Fibroblast of pulmonary artery (primary cell): ENCODE measurements at regions not wholly inside any gene's neighbourhood (a gene's known extent, or its start where the extent isn't known, plus 50 kb on each side); places are given as distances from the start of the nearest gene placed in this dataset.

ENCODE experiments used
- DNase-seq: peaks from one replicate; pipeline ENCODE4 v3.0.0-alpha.2; 2010; ENCODE audit warnings: low read depth
- H3K4me3 ChIP-seq: replicated peaks from 2 replicates; pipeline ENCODE4 v1.5.1; 2011; ENCODE audit warnings: low read depth, mild to moderate bottlenecking, control low read depth, low read length, moderate library complexity
- TF ChIP-seq, protein P1 (sequence below): IDR thresholded peaks from 2 replicates; pipeline ENCODE4 v1.5.1; 2011; ENCODE audit warnings: mild to moderate bottlenecking, control low read depth, low read length, inconsistent platforms; ENCODE audit errors: missing control alignments

DNA sequence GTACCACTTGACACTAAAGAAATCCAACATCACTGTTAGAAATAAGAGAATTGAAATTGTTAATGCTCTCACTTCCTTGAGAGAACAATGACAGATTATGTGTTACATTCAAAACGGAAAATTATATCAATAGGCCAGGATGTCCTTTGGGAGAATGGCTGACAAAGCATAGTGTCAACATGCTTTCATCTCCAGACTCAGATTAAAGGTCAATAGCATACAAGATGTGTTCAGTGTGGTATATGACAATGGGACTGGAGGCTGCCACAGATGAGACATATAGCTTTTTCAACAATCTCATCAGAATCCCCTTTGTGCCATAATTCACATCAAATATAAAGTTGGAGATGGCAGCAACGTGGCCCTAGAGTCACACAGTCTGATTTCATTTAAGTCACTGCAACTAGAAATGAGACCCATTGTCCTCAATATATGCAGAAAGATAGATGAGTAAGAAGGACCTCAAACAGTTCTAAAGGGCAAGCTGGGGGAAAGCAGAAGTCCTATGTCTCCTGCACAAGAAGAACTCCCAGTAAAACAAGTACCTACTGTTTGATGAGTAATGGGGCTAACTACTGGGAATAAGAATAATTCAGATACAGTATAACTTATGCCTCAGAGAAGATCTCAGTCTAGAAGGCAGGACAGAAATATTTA lies 327.9 kb downstream of the TTLL7 start:
- no peak for DNase-seq
- TF ChIP-seq, protein P1, sequence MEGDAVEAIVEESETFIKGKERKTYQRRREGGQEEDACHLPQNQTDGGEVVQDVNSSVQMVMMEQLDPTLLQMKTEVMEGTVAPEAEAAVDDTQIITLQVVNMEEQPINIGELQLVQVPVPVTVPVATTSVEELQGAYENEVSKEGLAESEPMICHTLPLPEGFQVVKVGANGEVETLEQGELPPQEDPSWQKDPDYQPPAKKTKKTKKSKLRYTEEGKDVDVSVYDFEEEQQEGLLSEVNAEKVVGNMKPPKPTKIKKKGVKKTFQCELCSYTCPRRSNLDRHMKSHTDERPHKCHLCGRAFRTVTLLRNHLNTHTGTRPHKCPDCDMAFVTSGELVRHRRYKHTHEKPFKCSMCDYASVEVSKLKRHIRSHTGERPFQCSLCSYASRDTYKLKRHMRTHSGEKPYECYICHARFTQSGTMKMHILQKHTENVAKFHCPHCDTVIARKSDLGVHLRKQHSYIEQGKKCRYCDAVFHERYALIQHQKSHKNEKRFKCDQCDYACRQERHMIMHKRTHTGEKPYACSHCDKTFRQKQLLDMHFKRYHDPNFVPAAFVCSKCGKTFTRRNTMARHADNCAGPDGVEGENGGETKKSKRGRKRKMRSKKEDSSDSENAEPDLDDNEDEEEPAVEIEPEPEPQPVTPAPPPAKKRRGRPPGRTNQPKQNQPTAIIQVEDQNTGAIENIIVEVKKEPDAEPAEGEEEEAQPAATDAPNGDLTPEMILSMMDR, result no peak
- H3K4me3 ChIP-seq, result no peak overlapping the region

DNA sequence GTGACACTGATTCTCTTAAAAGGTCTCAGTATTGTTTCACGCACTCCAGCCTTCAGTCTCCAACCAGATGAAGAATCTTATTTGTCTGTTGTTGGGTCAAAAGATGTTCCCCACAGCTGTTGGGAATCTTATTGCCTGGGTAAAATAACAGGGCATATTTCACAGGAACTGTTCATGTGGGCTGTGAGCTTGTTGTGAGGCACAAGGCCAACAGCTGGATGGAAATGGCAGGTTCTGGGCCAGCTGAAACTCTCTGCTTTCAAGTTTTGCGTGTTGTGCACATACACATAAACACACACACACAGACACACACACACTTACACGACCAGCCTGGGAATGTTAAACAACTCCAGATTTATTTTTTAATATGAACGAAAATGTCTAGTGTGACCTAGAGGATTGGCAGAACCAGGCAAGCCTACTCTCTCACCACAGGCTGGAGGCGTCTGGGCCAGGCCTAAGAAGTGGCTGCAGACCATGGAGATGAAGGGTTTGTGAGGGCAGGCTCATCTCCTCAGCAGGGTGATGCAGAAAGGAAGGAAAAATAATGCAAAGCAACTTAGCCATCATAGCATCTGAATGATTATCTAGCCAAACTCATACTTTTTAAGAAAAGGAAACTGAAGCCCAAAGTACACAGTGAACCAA lies 357.0 kb downstream of the TTLL7 start:
- no peak overlapping the region for H3K4me3 ChIP-seq
- TF ChIP-seq, protein P1, result no peak
- DNase-seq, result peak; percentile 6

DNA sequence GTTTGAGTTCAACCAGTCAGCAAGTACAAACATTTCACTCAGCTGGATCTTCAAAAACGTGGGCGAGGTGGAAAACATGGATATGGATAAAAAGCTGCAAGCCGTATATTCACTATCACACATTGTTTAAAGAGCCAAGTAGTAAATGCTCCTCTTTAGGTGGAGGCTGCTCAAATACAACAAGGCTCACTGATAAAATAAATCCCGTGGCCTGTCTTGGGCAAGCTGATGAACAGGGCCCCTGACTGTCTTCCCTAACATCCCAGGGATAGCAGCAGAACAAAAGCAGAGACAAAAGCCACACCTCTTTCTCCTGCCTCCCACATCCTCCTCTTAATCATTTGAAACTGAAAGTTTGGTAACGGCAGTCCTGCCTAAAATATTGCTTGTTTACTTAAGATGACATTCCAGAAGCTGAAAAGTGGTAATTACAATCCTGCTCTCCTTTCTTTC lies 357.7 kb downstream of the TTLL7 start:
- TF ChIP-seq, protein P1, result no peak
- DNase-seq, result peak; percentile 39
- H3K4me3 ChIP-seq, result peak overlapping the region; percentile 2

DNA sequence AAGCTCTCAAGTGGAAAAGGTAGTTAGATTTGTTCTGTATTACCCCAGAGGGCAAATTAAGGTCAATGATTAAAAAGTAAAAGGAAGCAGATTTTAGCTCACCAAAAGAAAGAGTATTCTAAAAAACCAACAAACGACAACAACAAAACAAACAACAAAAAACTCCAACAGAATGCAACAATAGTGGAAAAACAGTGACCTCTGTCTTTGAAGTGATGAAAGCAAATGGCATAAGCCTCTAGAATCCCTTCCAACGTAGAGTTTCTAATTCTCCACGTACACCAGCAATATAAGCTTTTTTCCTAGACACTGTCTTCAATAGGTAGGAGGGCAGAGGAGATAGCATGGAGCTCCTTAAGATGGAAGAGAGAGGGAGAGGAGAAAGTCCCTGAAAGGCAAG lies 359.1 kb downstream of the TTLL7 start:
- TF ChIP-seq, protein P1, result no peak
- no peak overlapping the region for H3K4me3 ChIP-seq
- DNase-seq, result no peak

DNA sequence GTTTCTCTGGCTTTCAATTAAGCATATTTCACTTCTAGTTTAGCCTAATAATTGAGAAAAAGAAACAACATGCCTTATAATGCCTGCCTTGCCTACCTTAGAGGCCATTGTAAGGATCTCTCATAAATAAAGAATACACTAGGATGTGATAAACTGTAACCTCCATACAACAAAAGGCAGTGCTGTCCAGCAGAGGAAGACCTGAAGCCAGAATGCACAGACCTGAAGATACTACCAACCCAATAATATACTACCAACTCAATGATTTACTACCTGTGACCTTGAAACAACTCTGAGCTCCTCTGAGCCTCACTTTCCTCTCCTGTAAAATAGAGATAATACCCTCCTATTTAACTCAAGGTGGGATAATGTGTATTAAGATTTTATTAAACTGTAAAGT lies 361.3 kb downstream of the TTLL7 start:
- no peak for DNase-seq
- H3K4me3 ChIP-seq, result no peak overlapping the region
- TF ChIP-seq, protein P1, result no peak

DNA sequence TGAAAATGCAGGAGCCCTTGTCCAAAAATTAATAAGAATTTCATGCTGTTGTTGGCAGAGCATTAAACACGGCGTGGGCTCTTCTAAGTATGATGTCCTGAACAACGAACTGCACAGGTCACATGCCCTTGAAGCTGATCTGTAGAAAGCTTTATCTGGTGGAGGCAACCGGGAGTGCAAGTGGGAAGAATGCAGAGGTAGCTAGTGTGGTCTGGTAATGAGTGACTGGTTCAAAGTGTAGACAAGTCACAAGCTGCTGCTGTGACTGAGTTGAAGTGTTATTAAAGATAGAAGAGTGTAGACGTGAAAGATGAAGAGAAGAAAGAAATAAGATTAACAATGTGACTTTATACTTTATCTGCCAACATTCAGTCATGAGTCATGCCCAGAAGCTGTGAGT lies 361.9 kb downstream of the TTLL7 start:
- TF ChIP-seq, protein P1, result no peak
- DNase-seq, result no peak
- H3K4me3 ChIP-seq, result no peak overlapping the region

DNA sequence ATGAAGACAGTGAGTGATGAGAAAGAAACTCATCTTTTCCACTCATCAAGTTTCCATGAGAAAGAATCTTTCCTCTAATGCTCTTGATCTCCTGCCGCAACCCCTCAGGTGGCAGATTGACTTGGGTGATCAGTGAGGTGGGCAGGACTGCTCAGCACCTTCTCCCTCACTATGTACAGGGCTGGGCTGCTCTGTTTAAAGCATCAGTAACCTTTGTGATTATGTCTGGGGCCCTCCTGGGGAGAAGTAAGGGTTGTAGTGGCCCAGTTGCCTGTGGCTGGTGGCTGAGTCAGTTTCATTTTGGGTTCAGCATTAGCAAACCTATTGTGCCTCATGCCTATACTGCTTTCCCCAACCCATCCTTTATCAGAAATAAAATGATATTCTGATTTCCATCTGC lies 366.0 kb downstream of the TTLL7 start:
- TF ChIP-seq, protein P1, result no peak
- H3K4me3 ChIP-seq, result no peak overlapping the region
- DNase-seq, result no peak
